RPMI8226 (cell line): ENCODE measurements at regions not wholly inside any gene's neighbourhood (a gene's known extent, or its start where the extent isn't known, plus 50 kb on each side); places are given as distances from the start of the nearest gene placed in this dataset.
"Not testable (repeated sequence)": the region's sequence is repeated elsewhere in the genome, so short reads cannot be mapped to it uniquely, and the experiment has no call there.

ENCODE experiments used
- DNase-seq: peaks from one replicate; pipeline ENCODE4 v3.0.0-alpha.2; 2015

- DNase-seq = no peak
These were observed 125.2 kb downstream of the CETN3 start for GRCh38 chr5:90284375-90284774.

- no peak for DNase-seq
These were observed 130.5 kb downstream of the CETN3 start for GRCh38 chr5:90279091-90279490.

- DNase-seq = no peak
These were observed 135.3 kb downstream of the CETN3 start for GRCh38 chr5:90274216-90274615.

GRCh38 chr5:90267646-90268045 lies 141.9 kb downstream of the CETN3 start:
- DNase-seq = no peak

- no peak for DNase-seq
These were observed 144.1 kb downstream of the CETN3 start for GRCh38 chr5:90265545-90265857.

- peak; percentile 78 for DNase-seq
These were observed 144.6 kb downstream of the CETN3 start for GRCh38 chr5:90264689-90265544.

GRCh38 chr5:90263102-90263820 lies 146.3 kb downstream of the CETN3 start:
- DNase-seq = no peak

GRCh38 chr5:90251447-90251846 lies 158.1 kb downstream of the CETN3 start:
- DNase-seq = no peak

- no peak for DNase-seq
These were observed 160.9 kb downstream of the CETN3 start for GRCh38 chr5:90248640-90249039.

- DNase-seq = not testable (repeated sequence)
These were observed 165.7 kb downstream of the CETN3 start for GRCh38 chr5:90243848-90244247.

- no peak for DNase-seq
These were observed 176.1 kb downstream of the CETN3 start for GRCh38 chr5:90233476-90233875.

GRCh38 chr5:90231688-90232087 lies 177.9 kb downstream of the CETN3 start:
- DNase-seq = no peak

- no peak for DNase-seq
These were observed 181.9 kb downstream of the CETN3 start for GRCh38 chr5:90227683-90228082.

GRCh38 chr5:90226433-90227099 lies 183.0 kb downstream of the CETN3 start:
- DNase-seq = no peak

- no peak for DNase-seq
These were observed 185.2 kb downstream of the CETN3 start for GRCh38 chr5:90224342-90224741.

GRCh38 chr5:90223756-90224155 lies 185.8 kb downstream of the CETN3 start:
- no peak for DNase-seq

GRCh38 chr5:90221951-90222350 lies 187.6 kb downstream of the CETN3 start:
- no peak for DNase-seq

GRCh38 chr5:90220554-90220953 lies 189.0 kb downstream of the CETN3 start:
- no peak for DNase-seq

GRCh38 chr5:90214991-90215390 lies 194.6 kb downstream of the CETN3 start:
- no peak for DNase-seq

- DNase-seq = not testable (repeated sequence)
These were observed 201.2 kb downstream of the CETN3 start for GRCh38 chr5:90208323-90208722.

GRCh38 chr5:90201923-90202322 lies 207.6 kb downstream of the CETN3 start:
- no peak for DNase-seq

GRCh38 chr5:90193185-90193822 lies 216.3 kb downstream of the CETN3 start:
- no peak for DNase-seq

GRCh38 chr5:90191352-90192045 lies 218.1 kb downstream of the CETN3 start:
- DNase-seq = no peak
